A549 (cell line): ENCODE measurements at regions not wholly inside any gene's neighbourhood (a gene's known extent, or its start where the extent isn't known, plus 50 kb on each side); places are given as distances from the start of the nearest gene placed in this dataset.

Source experiments
- CHD2 ChIP-seq: fragments of 150-350 bp; IDR thresholded peaks from 2 replicates; pipeline ENCODE4 v1.6.1; 2014; ENCODE audit warnings: low read length; ENCODE audit not compliant: partially characterized antibody
- CTCF ChIP-seq: fragments of >200 bp; sonication (Bioruptor Twin); formaldehyde crosslinking; IDR thresholded peaks from 3 replicates; pipeline ENCODE4 v1.5.1; 2016
- EHMT2 ChIP-seq: fragments of 200-600 bp; sonication (generic); IDR thresholded peaks from 2 replicates; pipeline ENCODE4 v1.6.1; 2016; ENCODE audit warnings: antibody characterized with exemption, low read depth, mild to moderate bottlenecking, moderate library complexity
- NPAS2 ChIP-seq: fragments of 250-450 bp; sonication (Bioruptor Pico); IDR thresholded peaks from 2 replicates; pipeline ENCODE4 v1.8.0; 2022; ENCODE audit warnings: mild to moderate bottlenecking, moderate library complexity, borderline replicate concordance
- POLR2A ChIP-seq: IDR thresholded peaks from 2 replicates; pipeline ENCODE4 v1.6.1; 2012; ENCODE audit warnings: mild to moderate bottlenecking, low read length

- TF ChIP-seq POLR2A (no peak), CHD2 (no peak), NPAS2 (CRISPR knock-in tag) (no peak), CTCF (no peak), EHMT2 (no peak)
Observed at GRCh38 chr7:46213154-46213537, 292.1 kb upstream of the IGFBP3 start.
